GM21619 (cell line): ENCODE measurements at regions not wholly inside any gene's neighbourhood (a gene's known extent, or its start where the extent isn't known, plus 50 kb on each side); places are given as distances from the start of the nearest gene placed in this dataset.

Experiments
- ATAC-seq: cut with Tn5 transposase; IDR thresholded peaks from one replicate; pipeline ENCODE4 v1.9.1; 2021; ENCODE audit not compliant: unreplicated experiment

DNA sequence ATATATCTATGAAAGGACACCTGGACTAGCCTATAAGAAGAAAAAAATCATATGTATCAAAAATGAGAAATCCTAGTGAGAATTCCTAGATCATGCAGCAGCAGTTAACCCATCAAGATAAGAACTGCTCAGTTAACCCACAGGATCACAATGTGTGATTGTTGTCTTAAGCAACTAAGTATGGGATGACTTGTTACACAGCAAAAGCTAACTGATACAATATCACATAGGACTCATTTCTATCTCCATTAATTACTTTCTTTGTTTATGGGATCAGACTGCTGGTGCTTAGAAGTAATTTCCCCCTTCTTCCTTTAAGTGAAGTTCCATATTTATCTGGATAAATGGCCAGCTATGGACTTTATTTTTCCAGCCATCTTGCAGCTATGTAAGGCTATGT, 280.8 kb upstream of the MARCKS start:
- ATAC-seq = no peak

DNA sequence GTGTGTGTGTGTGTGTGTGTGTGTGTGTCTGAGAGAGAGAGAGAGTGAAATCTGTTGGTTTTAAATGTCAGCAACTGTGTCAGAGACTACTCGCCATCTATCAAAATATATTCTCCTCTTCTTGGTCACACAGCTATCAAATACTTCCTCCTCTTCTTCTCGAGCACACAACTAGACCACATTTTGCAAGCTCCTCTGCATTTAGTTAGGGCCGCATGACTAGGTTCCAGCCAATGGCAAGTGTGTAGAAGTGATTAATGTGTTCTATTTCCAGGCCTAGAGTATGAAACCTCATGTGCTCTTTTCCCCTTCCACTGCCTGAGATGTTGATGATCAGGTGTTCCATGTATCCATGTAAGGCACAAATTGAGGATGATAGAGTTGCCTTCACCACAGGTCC, 278.5 kb upstream of the MARCKS start:
- ATAC-seq = no peak

DNA sequence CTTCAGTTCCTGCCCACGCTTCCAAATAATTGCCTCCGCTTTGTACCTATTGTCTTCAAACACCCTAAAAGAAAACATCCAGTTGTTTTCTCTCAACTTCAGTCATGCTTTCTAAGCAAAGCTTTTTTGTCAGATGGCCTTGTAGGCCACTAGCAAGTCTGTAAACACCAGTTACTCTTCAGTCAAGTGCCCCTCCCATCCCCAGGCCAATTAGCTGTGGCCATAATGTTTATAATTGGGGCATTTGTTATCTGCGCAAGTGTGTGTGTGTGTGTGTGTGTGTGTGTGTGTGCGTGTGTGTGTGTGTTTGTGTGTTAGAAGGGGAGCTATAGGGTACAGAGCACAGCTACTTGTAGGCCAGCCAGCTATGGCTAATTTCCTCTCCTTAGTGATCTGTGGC, 272.4 kb upstream of the MARCKS start:
- ATAC-seq = no peak

DNA sequence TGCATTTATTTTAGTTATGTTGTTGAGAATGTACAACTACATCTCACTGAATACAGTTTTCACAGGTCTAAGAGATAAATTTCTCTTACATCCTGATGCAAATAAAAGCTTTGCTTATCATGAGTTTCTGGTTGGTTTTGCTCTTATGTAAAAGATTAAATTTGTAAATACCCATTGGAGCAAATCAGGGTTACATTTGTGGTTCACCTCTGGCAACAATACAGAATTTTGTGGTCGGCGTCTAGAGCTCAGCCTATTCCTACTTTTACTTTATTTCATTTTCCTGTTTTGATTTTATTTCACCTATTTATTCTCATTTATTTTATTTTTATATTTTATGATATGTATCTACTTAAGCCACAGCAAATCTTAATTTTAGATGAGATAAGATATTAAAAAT, 271.9 kb upstream of the MARCKS start:
- ATAC-seq = no peak

DNA sequence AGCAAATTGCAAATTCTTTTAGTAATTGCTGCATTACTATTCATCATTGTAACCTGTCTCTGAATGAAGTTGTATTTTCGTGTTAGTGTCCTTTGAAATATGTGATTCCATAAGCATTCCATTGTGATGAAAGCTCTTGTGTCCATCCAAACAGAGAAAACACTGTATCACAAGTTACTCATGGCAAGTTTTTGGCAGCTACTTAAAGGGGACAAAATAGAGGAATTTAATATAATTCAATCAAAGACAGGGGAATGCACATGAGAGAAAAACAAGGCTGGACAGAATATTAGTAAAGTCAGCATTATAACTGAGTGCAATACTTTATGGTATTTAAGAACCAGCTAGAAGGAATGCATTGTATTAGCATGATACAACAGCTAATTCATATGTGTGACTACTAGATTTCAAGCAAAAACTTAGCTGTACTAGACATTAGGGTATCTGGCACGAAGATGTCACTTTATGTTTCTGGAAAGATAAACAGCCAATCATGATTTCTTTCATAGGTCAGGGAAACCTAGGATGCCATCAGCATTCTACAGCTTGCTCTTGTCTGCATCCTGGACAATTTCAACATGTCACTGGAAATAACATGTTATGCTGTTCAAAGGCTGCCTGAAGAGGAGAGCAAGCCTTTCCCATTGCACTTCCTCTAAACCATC, 270.6 kb upstream of the MARCKS start:
- no peak for ATAC-seq

DNA sequence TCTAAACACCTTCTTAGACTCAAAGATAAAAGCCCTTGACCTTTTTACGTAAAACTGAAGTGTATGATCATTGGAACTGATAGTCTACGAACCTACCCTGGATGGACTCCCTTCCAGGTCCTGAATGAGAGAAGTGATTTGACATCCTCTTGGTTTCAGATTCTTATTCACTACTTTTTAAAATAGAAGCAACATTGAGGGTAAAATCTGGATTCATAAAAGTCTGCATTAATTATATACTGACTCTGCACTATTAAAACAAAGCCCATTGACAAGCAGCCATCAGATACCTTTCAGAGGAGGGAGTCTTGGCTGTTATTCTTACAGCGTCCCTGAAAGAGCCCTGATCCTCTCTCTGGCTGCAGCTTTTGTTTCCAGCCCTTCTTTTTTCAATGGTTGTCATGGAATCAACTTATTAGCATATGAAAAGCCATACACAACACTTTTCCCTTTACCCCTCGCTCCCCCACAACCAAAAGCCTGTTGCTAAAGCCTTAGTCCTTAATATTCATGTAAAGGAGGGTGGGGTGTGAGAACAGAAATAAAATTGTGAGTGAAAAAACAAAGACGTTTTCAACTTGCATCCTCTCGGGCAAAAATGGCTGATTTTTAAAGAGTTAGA, 270.0 kb upstream of the MARCKS start:
- ATAC-seq = no peak

DNA sequence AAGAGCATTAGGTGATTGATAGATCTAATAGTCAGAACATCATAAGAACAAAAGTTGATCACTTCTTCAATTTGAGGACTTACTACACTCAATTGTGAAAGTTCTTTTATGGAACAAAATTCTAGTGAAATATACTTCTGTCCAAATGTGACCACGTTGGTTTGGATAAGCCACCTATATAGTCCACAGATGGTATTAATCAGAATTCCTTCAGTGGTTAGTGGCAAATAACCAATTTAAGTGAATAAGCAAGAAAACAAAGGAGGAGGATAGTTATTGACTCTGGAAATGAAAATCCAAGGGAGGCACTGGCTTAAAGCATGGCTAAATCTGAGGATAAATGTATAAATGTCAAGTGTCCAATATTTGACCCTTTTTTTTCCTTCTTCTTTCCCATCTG, 268.5 kb upstream of the MARCKS start:
- no peak for ATAC-seq

DNA sequence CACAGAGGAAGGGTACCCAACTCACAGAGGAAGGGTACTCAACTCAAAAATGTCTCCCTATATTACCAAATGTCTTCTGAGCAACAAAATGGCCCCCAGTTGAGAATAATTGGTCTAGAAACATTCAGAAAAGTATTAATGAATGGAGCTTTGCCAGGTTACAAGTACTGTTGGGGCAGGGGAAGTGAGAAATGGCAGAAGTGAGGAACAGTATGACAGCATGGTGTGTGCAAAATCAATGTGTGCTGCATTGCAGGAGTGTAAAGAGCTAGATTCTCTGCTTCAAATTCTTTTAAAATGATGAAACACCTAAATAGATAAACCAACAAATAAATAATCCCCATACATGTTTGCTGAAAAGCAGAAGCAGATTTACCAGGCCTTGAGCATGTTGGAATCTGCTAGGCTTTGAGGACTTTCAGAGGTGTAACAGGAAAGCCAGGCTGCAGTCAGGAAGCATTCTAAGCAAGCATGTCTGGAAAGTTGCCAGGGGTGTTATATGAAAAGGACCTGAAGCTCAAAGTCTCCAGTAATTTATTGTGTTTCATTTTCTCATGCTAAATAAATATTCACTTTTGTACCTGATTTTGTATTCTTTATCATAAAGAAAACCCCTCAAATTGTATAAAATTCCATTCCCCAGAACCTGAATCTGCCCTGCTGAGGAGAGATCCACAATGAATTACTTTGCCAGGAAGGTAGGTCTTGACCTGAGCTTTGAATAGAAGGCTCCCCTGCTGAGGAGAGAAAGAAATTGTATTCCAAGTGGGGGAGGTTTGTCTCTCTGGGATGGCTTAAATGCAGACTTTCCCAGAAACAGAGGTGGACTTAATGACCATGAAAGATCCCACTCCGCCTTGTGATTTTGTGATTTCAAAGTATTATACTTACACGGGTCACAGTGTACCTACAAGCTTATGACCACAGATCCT, 265.0 kb upstream of the MARCKS start:
- ATAC-seq = no peak

DNA sequence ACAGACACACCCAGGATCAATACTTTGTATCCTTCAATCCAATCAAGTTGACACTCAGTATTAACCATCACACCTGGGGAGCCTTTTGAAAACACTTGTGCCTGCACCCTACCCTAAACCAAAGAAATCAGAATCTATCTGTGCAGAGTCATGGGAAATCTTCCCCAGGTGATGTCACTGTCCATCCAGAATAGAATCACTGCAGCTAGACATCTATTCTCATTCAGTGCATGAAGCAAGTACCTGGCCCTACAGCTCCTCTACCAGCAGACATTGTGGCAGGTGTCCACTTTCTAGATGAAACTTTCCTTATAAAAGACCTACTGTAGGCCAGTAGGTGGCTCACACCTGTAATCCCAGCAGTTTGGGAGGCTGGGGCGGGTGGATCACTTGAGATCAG, 262.4 kb upstream of the MARCKS start:
- no peak for ATAC-seq

DNA sequence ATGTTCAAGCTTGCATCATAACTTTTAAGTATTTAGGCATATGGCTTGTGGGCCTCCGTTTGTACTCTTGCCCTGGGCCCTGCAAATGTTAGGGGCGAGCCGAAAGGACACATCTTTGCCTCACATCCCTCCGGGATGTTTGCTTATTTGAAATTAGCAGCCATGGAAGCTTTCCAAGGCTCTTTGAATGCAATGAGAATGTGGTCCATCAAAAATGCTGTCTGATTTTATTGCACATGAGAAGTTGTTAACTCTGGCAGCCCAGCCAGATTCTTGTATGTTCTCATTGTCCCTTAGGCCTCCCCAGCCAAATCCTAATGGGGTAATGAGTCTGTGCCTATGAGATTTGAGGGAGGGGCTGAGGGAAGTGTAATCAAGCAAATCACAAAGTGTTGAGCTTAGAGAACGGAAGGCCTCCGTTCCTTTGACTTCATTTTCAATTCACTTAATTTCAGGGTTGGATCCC, 261.2 kb upstream of the MARCKS start:
- ATAC-seq = no peak

DNA sequence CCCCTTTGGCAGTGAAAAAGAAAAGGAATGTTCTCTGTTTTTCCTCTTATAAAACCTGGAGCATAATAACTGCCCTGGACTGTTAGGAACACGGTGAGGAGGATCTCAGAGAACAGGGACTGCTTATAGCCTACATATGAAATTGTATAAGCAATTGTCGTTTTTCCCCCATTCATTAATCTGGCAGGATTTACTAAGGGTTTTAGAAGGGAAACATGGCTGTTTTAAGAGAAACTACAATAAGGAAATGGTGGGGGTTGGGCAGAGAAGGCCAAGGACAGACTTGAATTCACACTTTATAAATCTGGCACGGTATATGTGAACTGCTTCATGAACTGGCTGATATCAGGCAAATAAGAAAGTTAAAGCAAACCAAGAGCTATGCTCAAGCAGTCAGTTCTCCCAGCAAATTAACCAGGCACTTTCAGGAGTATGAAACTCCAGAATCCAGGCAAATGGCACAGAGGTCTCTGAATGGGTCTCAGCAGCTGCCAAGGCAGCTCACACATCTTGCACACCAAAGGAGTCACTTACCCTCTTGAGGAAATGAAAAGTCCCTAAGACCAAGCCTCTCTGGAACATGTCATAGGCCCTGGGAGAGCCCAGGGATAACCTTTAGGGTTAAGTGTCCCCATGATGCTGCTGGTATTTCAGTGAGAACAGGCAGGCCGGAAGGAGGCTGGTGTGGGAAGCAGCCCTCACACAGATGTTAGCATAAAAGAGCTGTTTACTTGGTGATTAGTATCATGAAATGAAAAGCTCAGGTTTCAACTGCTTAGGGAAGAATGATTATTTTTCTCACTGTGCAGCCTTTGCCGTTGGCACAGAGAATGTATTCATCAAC, 260.5 kb upstream of the MARCKS start:
- peak; percentile 21 for ATAC-seq

DNA sequence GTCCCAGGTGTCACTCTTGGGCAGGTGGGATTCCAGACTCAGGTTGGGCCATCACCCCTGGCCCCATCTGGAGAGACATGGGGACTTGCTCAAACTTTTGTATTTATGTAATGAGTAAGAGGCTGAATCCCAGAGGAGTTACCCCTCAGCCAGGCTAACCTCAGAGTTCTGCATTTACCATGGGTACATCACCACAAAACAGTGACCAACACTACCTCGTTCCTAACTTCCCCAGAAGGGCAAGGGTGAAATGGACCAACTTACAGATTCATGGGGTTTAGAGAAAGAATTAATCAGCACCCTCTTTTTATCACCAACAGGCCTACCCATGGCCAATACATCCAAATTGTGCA, 259.9 kb upstream of the MARCKS start:
- ATAC-seq = peak; percentile 57

DNA sequence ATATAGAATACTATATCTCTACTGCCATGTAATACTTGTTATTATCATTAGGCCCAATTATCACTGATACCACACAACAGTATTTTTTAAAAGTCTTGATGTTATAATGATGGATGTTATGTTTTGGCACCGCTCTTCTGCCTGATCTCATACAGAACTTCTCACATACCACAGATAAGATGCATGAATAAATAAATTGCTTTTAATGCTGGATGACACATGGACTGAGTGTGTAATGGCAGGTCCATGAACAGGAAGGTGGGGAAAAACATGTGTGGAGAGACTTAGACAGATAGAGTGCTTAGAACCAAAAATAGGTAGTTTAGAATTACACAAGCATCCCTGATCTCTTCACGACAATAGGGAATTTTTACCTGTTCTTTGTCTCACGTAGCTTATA, 258.4 kb upstream of the MARCKS start:
- ATAC-seq = no peak

DNA sequence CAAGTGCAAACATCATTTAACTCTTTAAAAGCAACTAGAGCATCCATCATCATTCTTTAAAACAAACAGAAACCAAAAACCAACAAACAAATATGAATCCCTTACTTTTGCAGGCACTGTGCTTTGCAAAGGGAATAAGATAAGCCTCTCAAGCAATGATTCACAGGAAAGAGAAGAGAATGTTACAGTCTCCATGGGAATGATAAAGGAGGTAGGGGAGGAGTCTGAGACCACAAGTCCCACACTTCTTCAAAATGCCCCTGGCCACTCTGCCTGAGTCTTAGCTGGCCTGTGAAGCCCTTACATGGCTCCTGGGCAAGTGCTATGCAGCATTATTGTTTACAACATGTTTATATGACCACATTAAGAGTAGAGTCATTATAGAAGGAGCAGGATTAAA, 257.7 kb upstream of the MARCKS start:
- no peak for ATAC-seq

DNA sequence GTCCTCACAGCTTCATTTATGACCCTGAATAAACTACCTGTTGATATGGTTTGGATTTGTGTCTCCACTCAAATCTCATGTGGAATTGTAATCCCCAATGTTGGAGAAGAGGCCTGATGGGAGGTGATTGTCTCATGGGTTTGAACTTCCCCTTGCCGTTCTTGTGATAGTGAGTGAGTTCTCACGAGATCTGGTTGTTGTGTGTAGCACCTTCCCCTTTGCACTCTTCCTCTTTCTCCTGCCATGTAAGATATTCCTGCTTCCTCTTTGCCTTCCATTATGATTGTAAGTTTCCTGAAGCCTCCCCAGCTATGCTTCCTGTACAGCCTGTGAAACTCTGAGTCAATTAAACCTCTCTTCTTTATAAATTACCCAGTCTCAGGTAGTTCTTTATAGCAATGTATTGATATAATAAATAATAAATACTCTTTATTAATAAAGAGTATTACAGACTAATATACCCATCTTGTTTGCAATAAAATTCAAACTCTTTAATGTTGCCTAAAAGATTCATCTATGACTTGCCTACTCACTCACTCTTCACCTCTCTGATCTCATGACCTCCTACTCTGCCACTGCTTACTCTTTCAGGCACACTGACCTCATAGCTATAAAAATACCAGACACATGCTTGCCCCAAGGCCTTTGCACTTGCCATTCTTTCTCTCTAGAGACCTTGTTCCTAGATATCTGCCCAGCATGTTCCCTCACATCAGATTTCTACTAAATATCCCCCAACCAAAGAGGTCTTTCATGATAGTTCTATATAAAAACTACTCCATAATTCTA, 256.4 kb upstream of the MARCKS start:
- ATAC-seq = no peak

DNA sequence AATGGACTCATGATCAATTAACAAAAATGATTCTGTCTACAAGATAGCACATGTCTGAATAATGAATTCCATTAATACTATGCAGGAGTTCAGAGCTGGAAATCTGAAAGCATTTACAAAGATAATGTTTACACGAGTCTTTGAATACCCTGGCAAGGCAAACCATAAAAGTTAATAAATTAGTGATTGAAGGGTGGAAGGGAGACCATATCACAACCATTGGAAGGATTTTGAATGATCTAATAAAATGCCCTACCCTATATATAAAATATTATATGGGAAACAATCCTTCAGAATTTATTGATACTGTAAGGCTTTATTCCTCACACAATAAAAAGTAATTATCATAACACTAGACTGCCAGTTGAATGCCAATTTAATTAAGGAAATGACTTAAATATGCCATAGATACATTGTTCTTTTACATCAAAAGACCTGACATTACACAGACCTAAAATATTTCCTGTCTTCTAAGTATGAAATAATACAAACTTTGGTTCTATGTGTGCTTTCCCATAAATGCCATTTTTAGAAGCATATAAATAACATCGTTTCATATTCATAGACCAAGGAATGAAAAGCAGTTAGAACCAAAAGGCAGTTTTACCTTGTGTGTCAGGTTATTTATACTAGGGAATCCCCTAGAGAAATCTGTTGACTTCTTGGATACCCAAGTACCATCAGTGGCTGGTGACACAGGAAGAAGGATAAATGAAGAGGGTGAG, 249.2 kb upstream of the MARCKS start:
- ATAC-seq = no peak

DNA sequence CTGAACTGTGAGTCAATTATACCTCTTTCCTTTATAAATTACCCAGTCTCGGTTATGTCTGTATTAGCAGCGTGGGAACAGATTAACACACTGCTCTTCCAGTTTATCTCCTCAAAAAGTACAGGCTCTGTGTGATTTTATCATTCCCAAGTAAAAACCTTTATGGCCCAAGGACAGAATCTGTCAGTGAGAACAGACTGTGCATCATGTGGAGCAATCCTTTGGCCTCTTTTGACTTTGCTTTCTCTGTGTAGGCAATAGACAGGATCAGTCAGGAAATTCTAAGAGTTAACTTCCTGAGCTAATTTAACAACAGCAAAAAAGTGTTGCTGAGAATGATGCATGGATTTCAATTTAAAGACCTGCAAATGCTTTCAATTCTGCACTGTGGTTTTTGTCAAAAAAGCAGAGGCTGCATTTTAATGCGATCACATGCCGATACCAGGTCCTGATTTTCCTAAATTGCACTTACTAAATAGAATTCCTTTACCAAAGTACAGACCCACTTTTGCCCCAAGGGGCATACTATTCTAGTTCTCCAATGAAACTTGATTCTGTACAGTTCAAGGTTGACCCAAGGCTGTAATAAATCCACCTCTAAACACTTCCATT, 246.7 kb upstream of the MARCKS start:
- no peak for ATAC-seq

DNA sequence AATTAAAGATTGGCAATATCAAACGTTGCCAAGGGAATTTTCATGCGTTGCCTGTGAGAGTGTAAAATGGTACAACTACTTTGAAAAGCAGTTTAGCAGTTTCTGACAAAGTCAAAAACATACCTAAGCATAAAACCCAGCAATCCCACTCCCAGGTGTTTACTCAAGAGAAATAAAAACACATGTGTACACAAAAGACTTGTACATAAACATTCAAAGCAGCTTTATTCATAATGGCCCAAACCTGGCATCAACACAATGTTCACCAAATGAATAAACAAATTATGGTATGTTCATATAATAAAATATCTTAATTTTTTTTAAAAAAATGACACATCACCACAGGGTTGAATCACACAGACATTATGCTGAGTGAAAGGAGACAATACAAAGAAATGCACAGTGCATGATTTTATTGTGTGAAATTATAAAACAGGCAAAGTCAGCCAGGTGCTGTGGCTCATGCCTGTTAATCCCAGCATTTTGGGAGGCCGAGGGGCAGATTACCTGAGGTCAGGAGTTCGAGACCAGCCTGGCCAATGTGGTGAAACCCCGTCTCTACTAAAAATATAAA, 240.4 kb upstream of the MARCKS start:
- ATAC-seq = no peak

DNA sequence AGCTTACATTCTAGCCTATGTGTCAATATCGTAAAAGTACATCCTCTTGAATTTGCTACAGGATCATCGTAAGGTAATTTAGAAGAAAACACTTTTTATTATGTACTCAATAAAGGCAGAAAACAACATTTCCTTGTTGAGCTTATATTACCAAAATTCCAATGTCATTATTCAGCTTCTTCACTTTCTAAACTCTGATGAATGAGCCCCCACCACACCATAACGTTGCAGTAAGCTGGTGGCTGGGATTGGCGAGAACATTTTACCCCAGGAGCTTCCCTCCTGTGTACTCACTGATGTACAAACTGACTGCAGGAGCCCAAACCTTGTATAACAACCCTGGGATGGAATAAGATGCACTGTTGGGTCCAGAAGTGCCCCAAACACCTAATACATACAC, 238.1 kb upstream of the MARCKS start:
- no peak for ATAC-seq
